MM.1S (cell line): ENCODE measurements at regions not wholly inside any gene's neighbourhood (a gene's known extent, or its start where the extent isn't known, plus 50 kb on each side); places are given as distances from the start of the nearest gene placed in this dataset.

ENCODE experiments used
- EZH2 ChIP-seq: fragments of 300-600 bp; sonication (generic); optimal IDR thresholded peaks from 2 replicates; pipeline ENCODE3; 2017; ENCODE audit warnings: low read depth, mild to moderate bottlenecking, antibody characterized with exemption, low read length, mixed read lengths
- EZH2phosphoT487 ChIP-seq: fragments of 300-600 bp; sonication (generic); IDR thresholded peaks from 2 replicates; pipeline ENCODE4 v1.6.1; 2018; ENCODE audit warnings: antibody characterized with exemption, low read length
- TF ChIP-seq, protein P1 (sequence below): fragments of 300-600 bp; sonication (generic); IDR thresholded peaks from 2 replicates; pipeline ENCODE4 v1.5.1; 2016; ENCODE audit warnings: antibody characterized with exemption, low read length, mixed read lengths

DNA sequence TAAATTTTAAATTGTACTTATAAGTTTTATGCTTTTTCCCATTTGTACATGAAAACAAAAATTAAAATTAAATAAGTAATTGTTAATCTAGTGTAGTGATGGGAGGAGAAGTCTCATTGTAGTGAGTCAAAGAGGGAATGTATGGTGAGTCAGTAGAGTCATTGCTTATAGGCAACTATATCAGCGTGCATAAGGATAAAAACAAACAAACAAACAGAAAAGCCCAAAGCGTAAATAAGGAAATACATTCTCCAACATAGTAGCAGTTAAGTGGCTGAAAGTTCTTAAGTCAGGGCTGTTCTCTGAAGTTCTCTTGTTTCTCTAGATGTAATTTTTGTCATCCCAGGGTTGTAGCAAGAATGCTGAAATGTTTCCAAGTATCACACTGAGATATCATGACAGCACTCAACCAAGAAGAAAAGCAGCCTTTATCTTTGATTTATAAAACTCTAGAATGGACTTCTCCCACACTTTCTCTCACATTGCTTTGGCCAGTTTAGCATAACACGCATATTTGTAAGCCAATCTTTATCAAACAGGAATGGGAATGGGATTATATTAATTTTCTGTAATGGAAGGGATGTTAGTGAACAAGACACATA, 184.1 kb upstream of the TP63 start:
- TF ChIP-seq, protein P1, sequence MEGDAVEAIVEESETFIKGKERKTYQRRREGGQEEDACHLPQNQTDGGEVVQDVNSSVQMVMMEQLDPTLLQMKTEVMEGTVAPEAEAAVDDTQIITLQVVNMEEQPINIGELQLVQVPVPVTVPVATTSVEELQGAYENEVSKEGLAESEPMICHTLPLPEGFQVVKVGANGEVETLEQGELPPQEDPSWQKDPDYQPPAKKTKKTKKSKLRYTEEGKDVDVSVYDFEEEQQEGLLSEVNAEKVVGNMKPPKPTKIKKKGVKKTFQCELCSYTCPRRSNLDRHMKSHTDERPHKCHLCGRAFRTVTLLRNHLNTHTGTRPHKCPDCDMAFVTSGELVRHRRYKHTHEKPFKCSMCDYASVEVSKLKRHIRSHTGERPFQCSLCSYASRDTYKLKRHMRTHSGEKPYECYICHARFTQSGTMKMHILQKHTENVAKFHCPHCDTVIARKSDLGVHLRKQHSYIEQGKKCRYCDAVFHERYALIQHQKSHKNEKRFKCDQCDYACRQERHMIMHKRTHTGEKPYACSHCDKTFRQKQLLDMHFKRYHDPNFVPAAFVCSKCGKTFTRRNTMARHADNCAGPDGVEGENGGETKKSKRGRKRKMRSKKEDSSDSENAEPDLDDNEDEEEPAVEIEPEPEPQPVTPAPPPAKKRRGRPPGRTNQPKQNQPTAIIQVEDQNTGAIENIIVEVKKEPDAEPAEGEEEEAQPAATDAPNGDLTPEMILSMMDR = no peak
- TF ChIP-seq EZH2phosphoT487 (no peak), EZH2 (no peak)
